Frontal cortex (tissue), 3 donors: ENCODE measurements at regions not wholly inside any gene's neighbourhood (a gene's known extent, or its start where the extent isn't known, plus 50 kb on each side); places are given as distances from the start of the nearest gene placed in this dataset.

Experiments
- DNase-seq, 2 donors: peaks; one replicate each; pipeline ENCODE4 v3.0.0; 2012; ENCODE audit warnings: low spot score in 2 of 2
- FAIRE-seq: peaks from 2 replicates; lab custom pipeline; 2012; peaks lifted over from hg19 to GRCh38; lab: Jason Lieb, UNC
- donor health status: control.
- donor health status: control.
- donor health status: control.

- DNase-seq (no peak), FAIRE-seq (no peak)
Observed at GRCh38 chr4:96730432-96730831, 890.5 kb downstream of the PDHA2 start.

GRCh38 chr4:96736352-96736889, 896.5 kb downstream of the PDHA2 start:
- DNase-seq (no peak), FAIRE-seq (no peak)

GRCh38 chr4:96739101-96739500, 899.2 kb downstream of the PDHA2 start:
- no peak for FAIRE-seq
- DNase-seq = no peak

- no peak for FAIRE-seq
- DNase-seq = no peak
Observed at GRCh38 chr4:96742332-96743014, 902.6 kb downstream of the PDHA2 start.

GRCh38 chr4:96744676-96745075, 904.8 kb downstream of the PDHA2 start:
- no peak for FAIRE-seq
- DNase-seq = no peak

- FAIRE-seq = no peak
- no peak for DNase-seq
Observed at GRCh38 chr4:96753216-96753615, 913.3 kb downstream of the PDHA2 start.

- DNase-seq (no peak), FAIRE-seq (no peak)
Observed at GRCh38 chr4:96755569-96756484, 915.9 kb downstream of the PDHA2 start.

- FAIRE-seq = no peak
Observed at GRCh38 chr4:96756584-96756983, 916.7 kb downstream of the PDHA2 start.

GRCh38 chr4:96763546-96763945, 923.7 kb downstream of the PDHA2 start:
- FAIRE-seq (no peak), DNase-seq (no peak)

More at GRCh38 chr4:96756584-96756983, 916.7 kb downstream of the PDHA2 start:
- DNase-seq = no peak

- no peak for FAIRE-seq
- DNase-seq = no peak
Observed at GRCh38 chr4:96766359-96766758, 926.5 kb downstream of the PDHA2 start.

- DNase-seq (no peak), FAIRE-seq (no peak)
Observed at GRCh38 chr4:96767815-96768480, 928.1 kb downstream of the PDHA2 start.

GRCh38 chr4:96775501-96775900, 935.6 kb downstream of the PDHA2 start:
- FAIRE-seq = no peak
- no peak for DNase-seq

- DNase-seq = no peak
Observed at GRCh38 chr4:96776920-96777527, 937.1 kb downstream of the PDHA2 start.

GRCh38 chr4:96784336-96784735, 944.4 kb downstream of the PDHA2 start:
- FAIRE-seq (no peak), DNase-seq (no peak)

More at GRCh38 chr4:96776920-96777527, 937.1 kb downstream of the PDHA2 start:
- FAIRE-seq = no peak

GRCh38 chr4:96786306-96786705, 946.4 kb downstream of the PDHA2 start:
- DNase-seq (no peak), FAIRE-seq (no peak)

GRCh38 chr4:96787766-96788165, 947.9 kb downstream of the PDHA2 start:
- DNase-seq (no peak), FAIRE-seq (no peak)

- FAIRE-seq (no peak), DNase-seq (no peak)
Observed at GRCh38 chr4:96809563-96809962, 969.7 kb downstream of the PDHA2 start.

GRCh38 chr4:96827086-96827485, 987.2 kb downstream of the PDHA2 start:
- DNase-seq (no peak), FAIRE-seq (no peak)

- DNase-seq = no peak
Observed at GRCh38 chr4:96833831-96834230, 993.9 kb downstream of the PDHA2 start.

GRCh38 chr4:96835991-96836390, 996.1 kb downstream of the PDHA2 start:
- DNase-seq (no peak), FAIRE-seq (no peak)

More at GRCh38 chr4:96833831-96834230, 993.9 kb downstream of the PDHA2 start:
- FAIRE-seq = no peak
